ENCODE measurements at regions not wholly inside any gene's neighbourhood (a gene's known extent, or its start where the extent isn't known, plus 50 kb on each side); places are given as distances from the start of the nearest gene placed in this dataset.

DNA sequence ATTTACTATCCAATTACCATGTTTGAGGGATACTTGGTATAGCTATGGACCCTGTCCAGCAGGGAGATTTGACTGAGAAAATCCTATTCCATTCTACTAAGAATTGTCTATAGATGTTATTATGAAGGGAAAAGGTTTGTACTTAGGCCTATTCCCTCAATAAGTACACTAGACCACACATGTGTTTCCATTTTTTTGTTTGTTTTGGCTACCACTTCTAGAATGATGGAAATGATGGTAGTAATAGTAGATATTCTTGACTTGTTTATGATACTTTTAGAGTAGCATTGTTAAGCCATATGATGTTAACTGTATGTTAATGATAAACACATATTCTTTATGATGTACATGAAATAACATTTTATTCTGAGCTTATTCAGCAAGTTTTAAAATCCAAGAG, 144.8 kb downstream of the OGFRL1 start:
- H3K9me3 Mint-ChIP-seq = no peaks in the 10 kb centered on the region
- H3K36me3 Mint-ChIP-seq (ENCODE audit: low read depth) = no peaks in the 10 kb centered on the region
- H3K27me3 Mint-ChIP-seq (ENCODE audit: low read depth) = no peaks in the 10 kb centered on the region
- no peak for TF ChIP-seq CTCF (conservative IDR thresholded peaks at IDR 0.05)
- no peaks in the 10 kb centered on the region for H3K4me1 Mint-ChIP-seq
- no peak overlapping the region for H3K27ac Mint-ChIP-seq (ENCODE audit: unreplicated experiment)
- no peak overlapping the region for H3K4me3 Mint-ChIP-seq
- DNase-seq (ENCODE audit: low read depth, low spot score) = no peak

DNA sequence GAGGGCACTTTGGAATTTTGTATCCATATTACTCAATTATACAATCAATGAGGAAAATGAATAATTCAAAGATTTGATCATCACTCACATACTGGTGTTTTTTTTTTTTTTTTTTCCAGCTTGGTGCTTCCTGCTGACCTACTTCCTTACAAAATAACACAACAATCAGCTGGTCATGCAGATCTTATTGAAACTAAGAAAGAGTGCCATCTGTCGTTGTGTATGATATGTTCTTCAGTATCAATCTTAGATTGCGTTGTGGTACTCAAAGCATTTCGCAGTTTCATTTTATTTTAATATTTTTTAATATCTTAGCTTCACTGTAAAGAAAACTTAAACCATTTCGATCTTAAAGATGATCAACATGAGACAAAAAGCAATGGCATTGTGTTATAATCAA, 155.6 kb downstream of the OGFRL1 start:
- H3K9me3 Mint-ChIP-seq = peaks cover 10% of the 10 kb centered on the region
- no peaks in the 10 kb centered on the region for H3K27me3 Mint-ChIP-seq (ENCODE audit: low read depth)
- peaks cover 14% of the 10 kb centered on the region for H3K4me1 Mint-ChIP-seq
- H3K27ac Mint-ChIP-seq (ENCODE audit: unreplicated experiment) = no peak overlapping the region
- no peak overlapping the region for H3K4me3 Mint-ChIP-seq
- no peak for DNase-seq (ENCODE audit: low read depth, low spot score)
- TF ChIP-seq CTCF (conservative IDR thresholded peaks at IDR 0.05) = no peak
- no peaks in the 10 kb centered on the region for H3K36me3 Mint-ChIP-seq (ENCODE audit: low read depth)

GRCh38 chr6:71446057-71446456, 157.4 kb downstream of the OGFRL1 start:
- no peak overlapping the region for H3K27ac Mint-ChIP-seq (ENCODE audit: unreplicated experiment)
- no peaks in the 10 kb centered on the region for H3K36me3 Mint-ChIP-seq (ENCODE audit: low read depth)
- TF ChIP-seq CTCF (conservative IDR thresholded peaks at IDR 0.05) = no peak
- no peaks in the 10 kb centered on the region for H3K27me3 Mint-ChIP-seq (ENCODE audit: low read depth)
- peaks cover 10% of the 10 kb centered on the region for H3K9me3 Mint-ChIP-seq
- no peak overlapping the region for H3K4me3 Mint-ChIP-seq
- peaks cover 14% of the 10 kb centered on the region for H3K4me1 Mint-ChIP-seq
- no peak for DNase-seq (ENCODE audit: low read depth, low spot score)

DNA sequence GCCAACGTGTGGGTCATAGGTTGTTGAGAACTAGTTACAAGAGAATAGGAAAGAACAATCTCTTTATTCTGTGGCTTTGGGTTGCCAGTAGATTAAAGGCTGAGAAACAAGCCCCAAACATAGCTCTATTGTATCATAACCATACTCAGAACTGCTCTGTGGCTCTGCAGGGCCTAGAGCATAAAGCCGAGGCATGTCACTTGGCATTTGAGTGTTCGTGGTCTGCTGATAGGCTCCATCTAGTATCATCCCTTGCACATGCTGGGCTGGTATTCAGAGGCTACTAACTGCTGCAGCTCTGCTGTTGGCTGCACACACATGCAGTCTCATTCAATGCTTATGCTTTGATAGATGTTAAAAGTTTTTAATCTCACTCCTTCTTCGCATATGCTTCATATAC, 157.9 kb downstream of the OGFRL1 start:
- no peak for TF ChIP-seq CTCF (conservative IDR thresholded peaks at IDR 0.05)
- Mint-ChIP-seq H3K9me3 (peaks cover 9% of the 10 kb centered on the region), H3K27ac (ENCODE audit: unreplicated experiment) (no peak overlapping the region)

DNA sequence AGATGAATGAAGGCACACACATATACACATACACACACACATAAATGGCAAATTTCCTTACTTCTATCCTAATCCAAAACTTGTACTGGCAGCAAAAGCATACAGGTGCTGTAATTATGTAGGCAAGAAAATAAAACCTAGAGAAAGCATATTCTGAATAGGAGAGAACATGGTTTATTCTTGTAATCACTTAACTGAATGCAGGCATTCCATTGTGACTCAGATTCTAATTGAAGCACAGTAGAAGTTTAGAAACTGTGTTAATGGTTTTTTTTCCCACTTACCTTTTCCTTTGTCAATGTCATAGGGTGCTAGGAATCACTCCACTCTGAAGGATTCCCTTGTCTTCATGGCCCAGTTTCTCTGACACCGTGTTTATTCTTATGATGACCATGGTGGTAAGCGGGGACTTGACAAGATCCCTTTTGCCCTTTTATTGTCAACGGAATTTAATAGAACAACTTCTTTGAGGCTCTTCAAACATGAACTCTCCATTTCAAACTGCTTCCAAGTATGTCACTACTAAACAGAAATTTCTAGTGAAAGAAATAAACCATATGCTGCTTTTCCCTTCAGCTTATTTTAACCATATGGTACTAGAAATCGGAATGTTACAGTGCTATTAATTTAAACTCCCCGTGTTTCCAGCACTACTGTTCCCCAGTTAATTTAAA, 164.2 kb downstream of the OGFRL1 start:
- no peaks in the 10 kb centered on the region for H3K36me3 Mint-ChIP-seq (ENCODE audit: low read depth)
- no peak for TF ChIP-seq CTCF (conservative IDR thresholded peaks at IDR 0.05)
- no peaks in the 10 kb centered on the region for H3K27me3 Mint-ChIP-seq (ENCODE audit: low read depth)
- no peak overlapping the region for H3K27ac Mint-ChIP-seq (ENCODE audit: unreplicated experiment)
- no peaks in the 10 kb centered on the region for H3K4me1 Mint-ChIP-seq
- H3K4me3 Mint-ChIP-seq = no peak overlapping the region
- DNase-seq (ENCODE audit: low read depth, low spot score) = no peak
- peaks cover 4% of the 10 kb centered on the region for H3K9me3 Mint-ChIP-seq

More for the DNA sequence above, 157.9 kb downstream of the OGFRL1 start:
- no peaks in the 10 kb centered on the region for H3K27me3 Mint-ChIP-seq (ENCODE audit: low read depth)
- no peak overlapping the region for H3K4me3 Mint-ChIP-seq
- H3K4me1 Mint-ChIP-seq = peaks cover 14% of the 10 kb centered on the region
- H3K36me3 Mint-ChIP-seq (ENCODE audit: low read depth) = no peaks in the 10 kb centered on the region
- no peak for DNase-seq (ENCODE audit: low read depth, low spot score)

All from neural crest cell (in vitro differentiated cells).